ENCODE measurements at regions not wholly inside any gene's neighbourhood (a gene's known extent, or its start where the extent isn't known, plus 50 kb on each side); places are given as distances from the start of the nearest gene placed in this dataset.

DNA sequence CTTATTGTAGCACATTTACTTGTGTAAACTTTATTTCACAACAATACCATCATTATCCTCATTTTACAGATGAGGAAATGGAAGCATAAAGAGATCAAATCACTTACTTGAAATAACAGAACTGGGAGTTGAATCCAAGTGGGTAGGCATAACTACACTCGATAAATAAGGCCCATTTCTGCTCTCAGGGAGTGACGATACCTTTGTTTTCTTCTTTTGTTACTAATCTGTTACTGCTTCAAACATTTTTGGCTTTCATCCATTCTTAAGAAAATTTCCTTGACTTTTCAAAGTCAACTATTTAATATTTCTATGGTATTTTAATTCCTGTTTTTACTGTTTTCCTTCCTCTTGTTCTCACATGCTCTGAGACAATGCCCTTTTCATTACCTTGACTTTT is 201.6 kb downstream of the ATP23 start:
- H3K4me1 ChIP-seq (ENCODE audit: control insufficient read depth in 1 of 2, insufficient read depth in 2 of 2, low read length in 2 of 2): no peaks in the 10 kb centered on the region
- no peak overlapping the region for H3K4me2 ChIP-seq (replicated peaks; ENCODE audit: extremely low read depth, low read length, poor library complexity, severe bottlenecking)
- no peak overlapping the region for H2AFZ ChIP-seq (ENCODE audit: insufficient read depth, low read depth, low read length, poor library complexity, severe bottlenecking)
- WGBS (ENCODE audit: insufficient coverage): no CpG with 5 or more reads among the region's 2 CpGs
- Mint-ChIP-seq H3K4me3 (no peak overlapping the region), H3K36me3 (no peaks in the 10 kb centered on the region), H3K27ac (no peak overlapping the region), H3K9me3 (peaks cover 0 to 6% (median 0%) of the 10 kb centered on the region in 7 donors), H3K27me3 (ENCODE audit: low read depth in 3 of 3) (peaks cover 0 to 2% (median 0%) of the 10 kb centered on the region in 3 donors), H3K4me1 (no peaks in the 10 kb centered on the region)
- H3K27me3 ChIP-seq (ENCODE audit: control insufficient read depth in 2 of 2, insufficient read depth in 2 of 2, low read length in 2 of 2): no peaks in the 10 kb centered on the region
- no peak overlapping the region for H3K4me3 ChIP-seq (replicated peaks in 1 of 3; ENCODE audit: low read depth in 2 of 3, low read length in 3 of 3)
- intact Hi-C loops (cut with micrococcal nuclease): no loop called here
- no peak overlapping the region for H3K27ac ChIP-seq (ENCODE audit: low read depth in 1 of 2, low read length in 2 of 2)
- H3K9me3 ChIP-seq (replicated peaks in 1 of 2; ENCODE audit: control insufficient read depth in 1 of 2, insufficient read depth in 1 of 2, low read length in 2 of 2): peaks cover 0 to 4% of the 10 kb centered on the region in 2 donors
- no peak for DNase-seq
- no peaks in the 10 kb centered on the region for H3K79me2 ChIP-seq (ENCODE audit: insufficient read depth, low read length)
- H3K36me3 ChIP-seq (replicated peaks in 1 of 2; ENCODE audit: control insufficient read depth in 1 of 2, insufficient read depth in 2 of 2, low read length in 2 of 2): no peaks in the 10 kb centered on the region
- TF ChIP-seq, protein P1, sequence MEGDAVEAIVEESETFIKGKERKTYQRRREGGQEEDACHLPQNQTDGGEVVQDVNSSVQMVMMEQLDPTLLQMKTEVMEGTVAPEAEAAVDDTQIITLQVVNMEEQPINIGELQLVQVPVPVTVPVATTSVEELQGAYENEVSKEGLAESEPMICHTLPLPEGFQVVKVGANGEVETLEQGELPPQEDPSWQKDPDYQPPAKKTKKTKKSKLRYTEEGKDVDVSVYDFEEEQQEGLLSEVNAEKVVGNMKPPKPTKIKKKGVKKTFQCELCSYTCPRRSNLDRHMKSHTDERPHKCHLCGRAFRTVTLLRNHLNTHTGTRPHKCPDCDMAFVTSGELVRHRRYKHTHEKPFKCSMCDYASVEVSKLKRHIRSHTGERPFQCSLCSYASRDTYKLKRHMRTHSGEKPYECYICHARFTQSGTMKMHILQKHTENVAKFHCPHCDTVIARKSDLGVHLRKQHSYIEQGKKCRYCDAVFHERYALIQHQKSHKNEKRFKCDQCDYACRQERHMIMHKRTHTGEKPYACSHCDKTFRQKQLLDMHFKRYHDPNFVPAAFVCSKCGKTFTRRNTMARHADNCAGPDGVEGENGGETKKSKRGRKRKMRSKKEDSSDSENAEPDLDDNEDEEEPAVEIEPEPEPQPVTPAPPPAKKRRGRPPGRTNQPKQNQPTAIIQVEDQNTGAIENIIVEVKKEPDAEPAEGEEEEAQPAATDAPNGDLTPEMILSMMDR (IDR thresholded peaks at IDR 0.05): no peak
- no peaks in the 10 kb centered on the region for H4K20me1 ChIP-seq (ENCODE audit: insufficient read depth, low read length)
- H3K9ac ChIP-seq (ENCODE audit: insufficient read depth, low read length, poor library complexity, severe bottlenecking): no peak overlapping the region

DNA sequence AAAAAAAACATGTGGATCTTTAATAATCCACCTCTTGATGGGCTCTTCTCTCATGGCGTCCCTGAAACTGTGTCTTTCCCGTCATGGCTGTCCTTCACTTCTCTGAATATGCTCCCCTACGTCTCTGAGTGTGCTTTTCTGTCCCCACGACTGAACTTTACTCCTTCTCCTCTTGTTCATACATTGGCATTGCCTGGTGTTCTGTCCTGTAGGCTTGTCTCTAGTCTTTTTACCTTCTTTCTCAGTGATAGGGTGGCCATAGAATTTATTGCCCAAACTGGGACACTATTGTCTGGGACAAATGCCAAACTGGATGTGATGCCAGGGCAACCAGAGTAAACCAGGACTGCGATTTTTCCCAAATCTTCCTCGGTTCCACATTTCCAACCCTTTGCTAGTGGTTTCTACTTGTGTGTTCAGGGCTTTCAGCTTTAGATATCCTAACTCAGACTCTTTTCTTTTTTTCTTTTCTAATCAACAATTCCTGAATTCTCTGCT is 202.2 kb downstream of the ATP23 start:
- Mint-ChIP-seq H3K36me3 (no peaks in the 10 kb centered on the region), H3K27me3 (ENCODE audit: low read depth in 3 of 3) (peaks cover 0 to 2% (median 0%) of the 10 kb centered on the region in 3 donors), H3K27ac (no peak overlapping the region), H3K9me3 (peaks cover 0 to 6% (median 0%) of the 10 kb centered on the region in 7 donors), H3K4me1 (no peaks in the 10 kb centered on the region), H3K4me3 (no peak overlapping the region)
- H3K4me2 ChIP-seq (replicated peaks; ENCODE audit: extremely low read depth, low read length, poor library complexity, severe bottlenecking): no peak overlapping the region
- H3K27ac ChIP-seq (ENCODE audit: low read depth in 1 of 2, low read length in 2 of 2): no peak overlapping the region
- H3K9me3 ChIP-seq (replicated peaks in 1 of 2; ENCODE audit: control insufficient read depth in 1 of 2, insufficient read depth in 1 of 2, low read length in 2 of 2): peaks cover 0 to 4% of the 10 kb centered on the region in 2 donors
- H3K9ac ChIP-seq (ENCODE audit: insufficient read depth, low read length, poor library complexity, severe bottlenecking): no peak overlapping the region
- 93% methylated on average over 4 of the region's 6 CpGs for WGBS (ENCODE audit: insufficient coverage)
- H3K36me3 ChIP-seq (replicated peaks in 1 of 2; ENCODE audit: control insufficient read depth in 1 of 2, insufficient read depth in 2 of 2, low read length in 2 of 2): no peaks in the 10 kb centered on the region
- intact Hi-C loops (cut with micrococcal nuclease): no loop called here
- H4K20me1 ChIP-seq (ENCODE audit: insufficient read depth, low read length): no peaks in the 10 kb centered on the region
- no peaks in the 10 kb centered on the region for H3K79me2 ChIP-seq (ENCODE audit: insufficient read depth, low read length)
- TF ChIP-seq, protein P1 (IDR thresholded peaks at IDR 0.05): no peak
- H3K4me3 ChIP-seq (replicated peaks in 1 of 3; ENCODE audit: low read depth in 2 of 3, low read length in 3 of 3): no peak overlapping the region
- DNase-seq: no peak
- no peaks in the 10 kb centered on the region for H3K27me3 ChIP-seq (ENCODE audit: control insufficient read depth in 2 of 2, insufficient read depth in 2 of 2, low read length in 2 of 2)
- no peak overlapping the region for H2AFZ ChIP-seq (ENCODE audit: insufficient read depth, low read depth, low read length, poor library complexity, severe bottlenecking)
- no peaks in the 10 kb centered on the region for H3K4me1 ChIP-seq (ENCODE audit: control insufficient read depth in 1 of 2, insufficient read depth in 2 of 2, low read length in 2 of 2)

Measured in CD14-positive monocyte (primary cell).